ENCODE measurements at regions not wholly inside any gene's neighbourhood (a gene's known extent, or its start where the extent isn't known, plus 50 kb on each side); places are given as distances from the start of the nearest gene placed in this dataset.
A peak's percentile ranks its signal among the peaks of the same experiment; 100 is the strongest.

GRCh38 chr2:3129867-3130266 lies 247.8 kb downstream of the EIPR1 start:
- H3K36me3 ChIP-seq (ENCODE audit: control insufficient read depth in 5 of 5, insufficient read depth in 5 of 5, low read length in 5 of 5), result no peaks in the 10 kb centered on the region
- H3K4me3 ChIP-seq (ENCODE audit: low read depth in 1 of 5, low read length in 5 of 5), result no peak overlapping the region
- H3K9me3 ChIP-seq (ENCODE audit: control insufficient read depth in 5 of 5, low read length in 5 of 5), result peaks cover 0 to 9% (median 8%) of the 10 kb centered on the region in 5 donors
- no peak overlapping the region for H3K9ac ChIP-seq (ENCODE audit: low read length in 5 of 5)
- H3K4me1 ChIP-seq (ENCODE audit: control insufficient read depth in 5 of 5, insufficient read depth in 5 of 5, low read length in 5 of 5), result peaks cover 0 to 11% (median 5%) of the 10 kb centered on the region in 5 donors
- H3K27ac ChIP-seq (ENCODE audit: low read depth, low read length), result no peak overlapping the region
- H3K27me3 ChIP-seq (ENCODE audit: control insufficient read depth in 5 of 5, insufficient read depth in 4 of 5, low read length in 5 of 5), result peaks cover 0 to 21% (median 15%) of the 10 kb centered on the region in 5 donors

GRCh38 chr2:3128786-3129185 lies 248.8 kb downstream of the EIPR1 start:
- Histone ChIP-seq H3K27me3 (ENCODE audit: control insufficient read depth in 5 of 5, insufficient read depth in 4 of 5, low read length in 5 of 5) (peaks cover 0 to 21% (median 15%) of the 10 kb centered on the region in 5 donors), H3K4me3 (ENCODE audit: low read depth in 1 of 5, low read length in 5 of 5) (no peak overlapping the region), H3K9ac (ENCODE audit: low read length in 5 of 5) (no peak overlapping the region), H3K27ac (ENCODE audit: low read depth, low read length) (no peak overlapping the region), H3K9me3 (ENCODE audit: control insufficient read depth in 5 of 5, low read length in 5 of 5) (peaks cover 0 to 3% (median 2%) of the 10 kb centered on the region in 5 donors), H3K4me1 (ENCODE audit: control insufficient read depth in 5 of 5, insufficient read depth in 5 of 5, low read length in 5 of 5) (peaks cover 0 to 11% (median 5%) of the 10 kb centered on the region in 5 donors), H3K36me3 (ENCODE audit: control insufficient read depth in 5 of 5, insufficient read depth in 5 of 5, low read length in 5 of 5) (no peaks in the 10 kb centered on the region)

GRCh38 chr2:3127710-3128109 lies 249.9 kb downstream of the EIPR1 start:
- Histone ChIP-seq H3K4me3 (ENCODE audit: low read depth in 1 of 5, low read length in 5 of 5) (no peak overlapping the region), H3K9me3 (ENCODE audit: control insufficient read depth in 5 of 5, low read length in 5 of 5) (no peaks in the 10 kb centered on the region), H3K27ac (ENCODE audit: low read depth, low read length) (no peak overlapping the region), H3K27me3 (ENCODE audit: control insufficient read depth in 5 of 5, insufficient read depth in 4 of 5, low read length in 5 of 5) (peaks cover 0 to 21% (median 15%) of the 10 kb centered on the region in 5 donors), H3K9ac (ENCODE audit: low read length in 5 of 5) (no peak overlapping the region), H3K36me3 (ENCODE audit: control insufficient read depth in 5 of 5, insufficient read depth in 5 of 5, low read length in 5 of 5) (no peaks in the 10 kb centered on the region), H3K4me1 (ENCODE audit: control insufficient read depth in 5 of 5, insufficient read depth in 5 of 5, low read length in 5 of 5) (peaks cover 0 to 11% (median 5%) of the 10 kb centered on the region in 5 donors)

- H3K4me3 ChIP-seq (ENCODE audit: low read depth in 1 of 5, low read length in 5 of 5), result peak overlapping the region in 3 of 5 donors; percentile 16 to 26 (median 19)
- no peaks in the 10 kb centered on the region for H3K36me3 ChIP-seq (ENCODE audit: control insufficient read depth in 5 of 5, insufficient read depth in 5 of 5, low read length in 5 of 5)
- H3K9ac ChIP-seq (ENCODE audit: low read length in 5 of 5), result no peak overlapping the region
- peaks cover 0 to 11% (median 5%) of the 10 kb centered on the region in 5 donors for H3K4me1 ChIP-seq (ENCODE audit: control insufficient read depth in 5 of 5, insufficient read depth in 5 of 5, low read length in 5 of 5)
- H3K27ac ChIP-seq (ENCODE audit: low read depth, low read length), result no peak overlapping the region
- H3K9me3 ChIP-seq (ENCODE audit: control insufficient read depth in 5 of 5, low read length in 5 of 5), result no peaks in the 10 kb centered on the region
- peaks cover 0 to 17% (median 14%) of the 10 kb centered on the region in 5 donors for H3K27me3 ChIP-seq (ENCODE audit: control insufficient read depth in 5 of 5, insufficient read depth in 4 of 5, low read length in 5 of 5)
These were observed 250.6 kb downstream of the EIPR1 start for GRCh38 chr2:3126911-3127621.

- H3K27ac ChIP-seq (ENCODE audit: low read depth, low read length), result no peak overlapping the region
- no peaks in the 10 kb centered on the region for H3K36me3 ChIP-seq (ENCODE audit: control insufficient read depth in 5 of 5, insufficient read depth in 5 of 5, low read length in 5 of 5)
- peaks cover 0 to 11% (median 5%) of the 10 kb centered on the region in 5 donors for H3K4me1 ChIP-seq (ENCODE audit: control insufficient read depth in 5 of 5, insufficient read depth in 5 of 5, low read length in 5 of 5)
These were observed 251.3 kb downstream of the EIPR1 start for GRCh38 chr2:3126171-3126910.

GRCh38 chr2:3125761-3126130 lies 251.9 kb downstream of the EIPR1 start:
- Histone ChIP-seq H3K4me1 (ENCODE audit: control insufficient read depth in 5 of 5, insufficient read depth in 5 of 5, low read length in 5 of 5) (peaks cover 0 to 11% (median 5%) of the 10 kb centered on the region in 5 donors), H3K27me3 (ENCODE audit: control insufficient read depth in 5 of 5, insufficient read depth in 4 of 5, low read length in 5 of 5) (peaks cover 0 to 14% (median 10%) of the 10 kb centered on the region in 5 donors), H3K27ac (ENCODE audit: low read depth, low read length) (no peak overlapping the region), H3K9ac (ENCODE audit: low read length in 5 of 5) (no peak overlapping the region), H3K9me3 (ENCODE audit: control insufficient read depth in 5 of 5, low read length in 5 of 5) (peaks cover 0 to under 1% (median 0%) of the 10 kb centered on the region in 5 donors), H3K4me3 (ENCODE audit: low read depth in 1 of 5, low read length in 5 of 5) (no peak overlapping the region), H3K36me3 (ENCODE audit: control insufficient read depth in 5 of 5, insufficient read depth in 5 of 5, low read length in 5 of 5) (no peaks in the 10 kb centered on the region)

More at GRCh38 chr2:3126171-3126910, 251.3 kb downstream of the EIPR1 start:
- no peaks in the 10 kb centered on the region for H3K9me3 ChIP-seq (ENCODE audit: control insufficient read depth in 5 of 5, low read length in 5 of 5)
- H3K4me3 ChIP-seq (ENCODE audit: low read depth in 1 of 5, low read length in 5 of 5), result no peak overlapping the region
- H3K9ac ChIP-seq (ENCODE audit: low read length in 5 of 5), result no peak overlapping the region
- H3K27me3 ChIP-seq (ENCODE audit: control insufficient read depth in 5 of 5, insufficient read depth in 4 of 5, low read length in 5 of 5), result peaks cover 0 to 15% (median 12%) of the 10 kb centered on the region in 5 donors

- Histone ChIP-seq H3K27me3 (ENCODE audit: control insufficient read depth in 5 of 5, insufficient read depth in 4 of 5, low read length in 5 of 5) (peaks cover 0 to 9% (median 5%) of the 10 kb centered on the region in 5 donors), H3K4me3 (ENCODE audit: low read depth in 1 of 5, low read length in 5 of 5) (no peak overlapping the region), H3K27ac (ENCODE audit: low read depth, low read length) (no peak overlapping the region), H3K9ac (ENCODE audit: low read length in 5 of 5) (no peak overlapping the region), H3K4me1 (ENCODE audit: control insufficient read depth in 5 of 5, insufficient read depth in 5 of 5, low read length in 5 of 5) (peaks cover 0 to 11% (median 5%) of the 10 kb centered on the region in 5 donors), H3K9me3 (ENCODE audit: control insufficient read depth in 5 of 5, low read length in 5 of 5) (peaks cover 0 to 5% (median 0%) of the 10 kb centered on the region in 5 donors), H3K36me3 (ENCODE audit: control insufficient read depth in 5 of 5, insufficient read depth in 5 of 5, low read length in 5 of 5) (no peaks in the 10 kb centered on the region)
These were observed 252.4 kb downstream of the EIPR1 start for GRCh38 chr2:3125001-3125760.

- Histone ChIP-seq H3K36me3 (ENCODE audit: control insufficient read depth in 5 of 5, insufficient read depth in 5 of 5, low read length in 5 of 5) (no peaks in the 10 kb centered on the region), H3K27ac (ENCODE audit: low read depth, low read length) (no peak overlapping the region), H3K9ac (ENCODE audit: low read length in 5 of 5) (no peak overlapping the region), H3K27me3 (ENCODE audit: control insufficient read depth in 5 of 5, insufficient read depth in 4 of 5, low read length in 5 of 5) (peaks cover 0 to 5% (median 0%) of the 10 kb centered on the region in 5 donors), H3K4me1 (ENCODE audit: control insufficient read depth in 5 of 5, insufficient read depth in 5 of 5, low read length in 5 of 5) (peaks cover 0 to 10% (median 5%) of the 10 kb centered on the region in 5 donors), H3K9me3 (ENCODE audit: control insufficient read depth in 5 of 5, low read length in 5 of 5) (peaks cover 0 to 6% (median 0%) of the 10 kb centered on the region in 5 donors), H3K4me3 (ENCODE audit: low read depth in 1 of 5, low read length in 5 of 5) (no peak overlapping the region)
These were observed 255.1 kb downstream of the EIPR1 start for GRCh38 chr2:3122525-3122924.

- peaks cover 0 to 6% (median 0%) of the 10 kb centered on the region in 5 donors for H3K9me3 ChIP-seq (ENCODE audit: control insufficient read depth in 5 of 5, low read length in 5 of 5)
- no peak overlapping the region for H3K9ac ChIP-seq (ENCODE audit: low read length in 5 of 5)
- H3K27me3 ChIP-seq (ENCODE audit: control insufficient read depth in 5 of 5, insufficient read depth in 4 of 5, low read length in 5 of 5), result peaks cover 0 to 5% (median 0%) of the 10 kb centered on the region in 5 donors
- no peak overlapping the region for H3K27ac ChIP-seq (ENCODE audit: low read depth, low read length)
- H3K4me3 ChIP-seq (ENCODE audit: low read depth in 1 of 5, low read length in 5 of 5), result no peak overlapping the region
- H3K4me1 ChIP-seq (ENCODE audit: control insufficient read depth in 5 of 5, insufficient read depth in 5 of 5, low read length in 5 of 5), result peaks cover 0 to 1% (median 0%) of the 10 kb centered on the region in 5 donors
- no peaks in the 10 kb centered on the region for H3K36me3 ChIP-seq (ENCODE audit: control insufficient read depth in 5 of 5, insufficient read depth in 5 of 5, low read length in 5 of 5)
These were observed 256.0 kb downstream of the EIPR1 start for GRCh38 chr2:3121601-3122000.
